ENCODE measurements at regions not wholly inside any gene's neighbourhood (a gene's known extent, or its start where the extent isn't known, plus 50 kb on each side); places are given as distances from the start of the nearest gene placed in this dataset.

DNA sequence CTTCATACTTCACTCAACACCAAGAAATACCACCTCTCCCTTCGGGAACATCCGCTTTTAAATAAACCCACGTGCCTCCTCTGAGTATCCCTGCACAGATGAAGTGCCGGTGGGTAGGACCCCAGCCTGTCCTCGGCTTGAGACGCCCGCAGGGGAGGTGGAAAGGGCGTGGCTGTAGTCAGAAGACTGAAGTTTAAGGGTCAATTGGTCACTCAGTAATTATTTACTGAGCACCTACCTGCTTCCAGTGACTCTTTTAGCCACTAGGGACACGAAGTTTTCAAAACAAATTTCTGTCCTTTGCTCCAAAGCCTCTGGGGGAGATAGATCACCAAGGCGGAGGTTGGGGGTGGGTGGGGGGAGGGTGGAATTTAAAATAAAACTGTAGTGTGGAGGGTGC is 309.4 kb downstream of the VRK1 start:
- peaks cover 44% of the 10 kb centered on the region for H3K9me3 Mint-ChIP-seq
- TF ChIP-seq, protein P1, sequence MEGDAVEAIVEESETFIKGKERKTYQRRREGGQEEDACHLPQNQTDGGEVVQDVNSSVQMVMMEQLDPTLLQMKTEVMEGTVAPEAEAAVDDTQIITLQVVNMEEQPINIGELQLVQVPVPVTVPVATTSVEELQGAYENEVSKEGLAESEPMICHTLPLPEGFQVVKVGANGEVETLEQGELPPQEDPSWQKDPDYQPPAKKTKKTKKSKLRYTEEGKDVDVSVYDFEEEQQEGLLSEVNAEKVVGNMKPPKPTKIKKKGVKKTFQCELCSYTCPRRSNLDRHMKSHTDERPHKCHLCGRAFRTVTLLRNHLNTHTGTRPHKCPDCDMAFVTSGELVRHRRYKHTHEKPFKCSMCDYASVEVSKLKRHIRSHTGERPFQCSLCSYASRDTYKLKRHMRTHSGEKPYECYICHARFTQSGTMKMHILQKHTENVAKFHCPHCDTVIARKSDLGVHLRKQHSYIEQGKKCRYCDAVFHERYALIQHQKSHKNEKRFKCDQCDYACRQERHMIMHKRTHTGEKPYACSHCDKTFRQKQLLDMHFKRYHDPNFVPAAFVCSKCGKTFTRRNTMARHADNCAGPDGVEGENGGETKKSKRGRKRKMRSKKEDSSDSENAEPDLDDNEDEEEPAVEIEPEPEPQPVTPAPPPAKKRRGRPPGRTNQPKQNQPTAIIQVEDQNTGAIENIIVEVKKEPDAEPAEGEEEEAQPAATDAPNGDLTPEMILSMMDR (IDR thresholded peaks at IDR 0.05), result no peak
- H3K36me3 Mint-ChIP-seq (ENCODE audit: low read depth), result peaks cover 6% of the 10 kb centered on the region; the same call in 1 of the 2 replicates
- peaks cover 38% of the 10 kb centered on the region; the same call in 1 of the 2 replicates for H3K4me1 Mint-ChIP-seq (ENCODE audit: low read depth)
- H3K27me3 Mint-ChIP-seq (ENCODE audit: insufficient read depth), result no peaks in the 10 kb centered on the region; the same call in 1 of the 2 replicates
- H3K4me3 Mint-ChIP-seq, result no peak overlapping the region
- peak overlapping the region; percentile 90; the same call in 1 of the 2 replicates for H3K27ac Mint-ChIP-seq
- DNase-seq, result no peak

DNA sequence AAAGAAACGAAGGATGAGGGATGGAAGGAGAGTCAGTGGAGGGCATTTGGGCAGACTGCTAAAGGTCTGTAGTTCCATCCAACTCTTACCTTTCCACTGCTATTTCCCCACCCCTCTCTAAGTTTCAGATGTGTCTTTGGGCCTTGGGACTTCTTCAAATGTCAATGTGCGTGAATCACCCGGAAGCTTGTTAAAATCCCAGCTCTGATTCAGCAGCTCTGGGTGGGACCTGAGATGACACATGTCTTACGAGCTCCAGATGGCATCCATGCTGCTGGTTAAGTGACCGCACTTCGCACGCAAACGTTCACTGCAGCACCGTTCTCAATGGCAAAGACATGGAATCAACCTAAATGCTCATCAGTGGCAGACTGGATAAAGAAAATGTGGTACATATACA is 309.9 kb downstream of the VRK1 start:
- TF ChIP-seq, protein P1 (IDR thresholded peaks at IDR 0.05), result no peak
- Mint-ChIP-seq H3K27me3 (ENCODE audit: insufficient read depth) (no peaks in the 10 kb centered on the region; the same call in 1 of the 2 replicates), H3K36me3 (ENCODE audit: low read depth) (peaks cover 6% of the 10 kb centered on the region; the same call in 1 of the 2 replicates), H3K4me1 (ENCODE audit: low read depth) (peaks cover 38% of the 10 kb centered on the region; the same call in 1 of the 2 replicates), H3K9me3 (peaks cover 44% of the 10 kb centered on the region), H3K4me3 (peak overlapping the region; percentile 30; the same call in 1 of the 2 replicates), H3K27ac (peak overlapping the region; percentile 90; the same call in 1 of the 2 replicates)
- peak; percentile 3 for DNase-seq

GRCh38 chr14:97107760-97108159 is 310.6 kb downstream of the VRK1 start:
- H3K27ac Mint-ChIP-seq, result peak overlapping the region; percentile 90
- TF ChIP-seq, protein P1 (IDR thresholded peaks at IDR 0.05), result no peak
- H3K4me3 Mint-ChIP-seq, result peak overlapping the region; percentile 30; the same call in 1 of the 2 replicates
- H3K4me1 Mint-ChIP-seq (ENCODE audit: low read depth), result peaks cover 38% of the 10 kb centered on the region; the same call in 1 of the 2 replicates
- H3K36me3 Mint-ChIP-seq (ENCODE audit: low read depth), result peaks cover 6% of the 10 kb centered on the region; the same call in 1 of the 2 replicates
- H3K27me3 Mint-ChIP-seq (ENCODE audit: insufficient read depth), result no peaks in the 10 kb centered on the region; the same call in 1 of the 2 replicates
- no peak for DNase-seq
- peaks cover 41% of the 10 kb centered on the region for H3K9me3 Mint-ChIP-seq

DNA sequence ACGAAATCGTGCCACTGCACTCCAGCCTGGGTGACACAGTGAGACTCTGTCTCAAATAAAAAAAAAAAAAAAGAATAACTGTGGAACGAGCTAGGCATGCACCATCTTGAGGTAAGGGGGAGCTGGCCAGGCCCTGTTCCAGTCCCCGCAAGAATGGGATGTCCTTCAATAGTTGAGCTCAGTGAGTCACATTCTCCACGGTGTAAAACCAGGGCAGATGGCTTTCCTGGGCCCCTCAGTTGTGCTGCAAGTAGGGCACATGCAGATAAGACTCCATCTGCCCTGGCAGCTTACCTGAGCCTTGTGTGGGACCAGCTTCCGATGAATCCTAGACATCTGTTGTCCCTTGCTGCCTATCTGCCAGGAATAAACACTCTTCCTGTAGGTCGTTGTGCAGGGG is 312.1 kb downstream of the VRK1 start:
- Mint-ChIP-seq H3K27ac (no peak overlapping the region), H3K4me1 (ENCODE audit: low read depth) (peaks cover 49% of the 10 kb centered on the region; the same call in 1 of the 2 replicates), H3K36me3 (ENCODE audit: low read depth) (peaks cover 6% of the 10 kb centered on the region; the same call in 1 of the 2 replicates), H3K9me3 (peaks cover 47% of the 10 kb centered on the region), H3K4me3 (no peak overlapping the region), H3K27me3 (ENCODE audit: insufficient read depth) (no peaks in the 10 kb centered on the region)
- TF ChIP-seq, protein P1 (IDR thresholded peaks at IDR 0.05), result no peak
- DNase-seq, result no peak

DNA sequence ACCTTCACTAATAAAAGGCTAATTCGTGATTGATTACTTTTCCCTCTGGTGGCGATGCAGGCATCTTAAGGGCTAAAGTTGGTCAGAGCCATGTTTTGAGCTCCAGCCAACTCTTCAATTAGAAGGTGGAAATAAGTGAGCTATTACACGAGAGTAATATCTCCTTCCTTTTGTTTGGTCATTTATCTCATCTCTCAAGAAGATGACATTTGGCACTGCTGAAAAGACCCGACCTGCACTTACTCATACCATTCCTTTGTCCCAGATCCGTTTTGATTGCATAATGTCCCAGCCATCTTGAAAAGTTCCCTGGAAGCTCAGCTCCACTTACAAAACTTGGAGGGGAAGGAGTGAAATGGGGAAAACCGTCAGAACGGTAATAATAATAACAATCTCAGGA is 316.2 kb downstream of the VRK1 start:
- DNase-seq, result no peak
- Mint-ChIP-seq H3K4me3 (no peak overlapping the region; the same call in 1 of the 2 replicates), H3K36me3 (ENCODE audit: low read depth) (no peaks in the 10 kb centered on the region), H3K9me3 (peaks cover 41% of the 10 kb centered on the region), H3K27ac (peak overlapping the region; percentile 45; the same call in 1 of the 2 replicates), H3K4me1 (ENCODE audit: low read depth) (peaks cover 29% of the 10 kb centered on the region; the same call in 1 of the 2 replicates), H3K27me3 (ENCODE audit: insufficient read depth) (no peaks in the 10 kb centered on the region; the same call in 1 of the 2 replicates)
- TF ChIP-seq, protein P1 (IDR thresholded peaks at IDR 0.05), result no peak
